C4-2B (cell line): ENCODE measurements at regions not wholly inside any gene's neighbourhood (a gene's known extent, or its start where the extent isn't known, plus 50 kb on each side); places are given as distances from the start of the nearest gene placed in this dataset.

ENCODE experiments used
- H3K27ac ChIP-seq: fragments of 450-650 bp; 2 replicates; pipeline ENCODE4 v1.5.1; 2017
- ZFX ChIP-seq: fragments of 450-650 bp; IDR thresholded peaks from 2 replicates; pipeline ENCODE4 v1.6.1; 2017
- TF ChIP-seq, protein P1 (sequence below): fragments of 450-650 bp; conservative IDR thresholded peaks from 2 replicates; pipeline ENCODE4 v1.5.1; 2017; ENCODE audit warnings: mild to moderate bottlenecking

DNA sequence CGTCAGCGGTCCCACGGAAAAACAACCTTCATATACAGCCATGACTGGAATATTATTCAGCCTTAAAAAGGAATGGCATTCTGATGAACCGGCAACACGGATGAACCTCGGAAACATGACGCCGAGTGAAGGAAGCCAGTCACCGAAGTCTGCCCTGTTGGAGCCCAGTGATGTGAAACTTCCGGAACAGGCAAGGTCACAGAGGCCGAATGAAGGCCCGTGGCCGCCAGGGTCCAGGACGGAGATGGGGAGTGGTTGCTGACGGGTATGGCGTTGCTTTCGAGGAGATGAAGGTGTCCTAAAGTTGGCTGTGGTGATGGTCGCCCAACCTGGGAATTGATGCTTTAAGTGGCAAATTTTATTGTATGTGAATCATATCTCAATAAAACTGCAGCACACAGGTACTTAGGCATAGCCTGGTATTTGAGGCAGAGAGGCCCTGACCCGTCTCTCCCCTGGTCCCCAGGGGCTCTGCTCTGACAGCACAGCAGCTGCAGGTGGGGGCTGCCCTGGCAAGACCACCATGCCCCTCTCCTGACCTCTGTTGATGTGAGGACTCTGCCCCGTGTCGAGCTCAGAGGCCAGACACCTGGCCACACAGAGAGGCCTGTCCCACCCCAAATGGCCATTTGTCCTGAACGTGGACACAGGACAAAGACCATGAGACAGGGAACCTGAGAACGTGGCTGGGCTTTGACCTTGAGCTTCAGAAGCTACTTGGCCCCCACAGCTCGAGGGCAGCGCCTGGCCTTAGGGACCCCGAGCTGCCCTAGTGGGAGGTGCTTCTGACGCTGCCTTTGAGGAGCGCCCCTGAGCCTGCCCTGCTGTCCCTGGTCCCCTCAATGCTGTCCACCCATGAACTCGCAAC, 1090.8 kb downstream of the BRD1 start:
- no peak overlapping the region for H3K27ac ChIP-seq
- TF ChIP-seq, protein P1, sequence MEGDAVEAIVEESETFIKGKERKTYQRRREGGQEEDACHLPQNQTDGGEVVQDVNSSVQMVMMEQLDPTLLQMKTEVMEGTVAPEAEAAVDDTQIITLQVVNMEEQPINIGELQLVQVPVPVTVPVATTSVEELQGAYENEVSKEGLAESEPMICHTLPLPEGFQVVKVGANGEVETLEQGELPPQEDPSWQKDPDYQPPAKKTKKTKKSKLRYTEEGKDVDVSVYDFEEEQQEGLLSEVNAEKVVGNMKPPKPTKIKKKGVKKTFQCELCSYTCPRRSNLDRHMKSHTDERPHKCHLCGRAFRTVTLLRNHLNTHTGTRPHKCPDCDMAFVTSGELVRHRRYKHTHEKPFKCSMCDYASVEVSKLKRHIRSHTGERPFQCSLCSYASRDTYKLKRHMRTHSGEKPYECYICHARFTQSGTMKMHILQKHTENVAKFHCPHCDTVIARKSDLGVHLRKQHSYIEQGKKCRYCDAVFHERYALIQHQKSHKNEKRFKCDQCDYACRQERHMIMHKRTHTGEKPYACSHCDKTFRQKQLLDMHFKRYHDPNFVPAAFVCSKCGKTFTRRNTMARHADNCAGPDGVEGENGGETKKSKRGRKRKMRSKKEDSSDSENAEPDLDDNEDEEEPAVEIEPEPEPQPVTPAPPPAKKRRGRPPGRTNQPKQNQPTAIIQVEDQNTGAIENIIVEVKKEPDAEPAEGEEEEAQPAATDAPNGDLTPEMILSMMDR = no peak
- TF ChIP-seq ZFX = no peak

DNA sequence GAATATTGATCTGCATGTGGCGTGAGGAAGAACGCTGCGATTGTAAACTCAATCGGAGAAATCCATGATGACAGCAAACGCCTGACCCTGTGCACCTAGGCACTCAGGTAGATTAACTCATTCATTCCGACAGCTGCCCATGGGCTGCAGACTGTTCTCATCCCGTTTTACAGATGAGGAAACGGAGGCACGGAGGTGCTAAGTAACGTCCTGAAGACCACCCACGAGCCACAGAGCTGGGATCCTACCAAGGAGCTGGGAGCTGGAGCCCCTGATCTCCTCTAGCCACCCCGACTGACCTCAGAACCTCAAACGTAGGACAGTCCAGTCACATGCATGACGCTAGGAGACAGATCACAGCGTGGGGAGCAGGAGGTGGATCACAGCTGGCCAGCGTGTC, 1092.7 kb downstream of the BRD1 start:
- H3K27ac ChIP-seq = no peak overlapping the region
- TF ChIP-seq ZFX = no peak
- TF ChIP-seq, protein P1 = no peak

DNA sequence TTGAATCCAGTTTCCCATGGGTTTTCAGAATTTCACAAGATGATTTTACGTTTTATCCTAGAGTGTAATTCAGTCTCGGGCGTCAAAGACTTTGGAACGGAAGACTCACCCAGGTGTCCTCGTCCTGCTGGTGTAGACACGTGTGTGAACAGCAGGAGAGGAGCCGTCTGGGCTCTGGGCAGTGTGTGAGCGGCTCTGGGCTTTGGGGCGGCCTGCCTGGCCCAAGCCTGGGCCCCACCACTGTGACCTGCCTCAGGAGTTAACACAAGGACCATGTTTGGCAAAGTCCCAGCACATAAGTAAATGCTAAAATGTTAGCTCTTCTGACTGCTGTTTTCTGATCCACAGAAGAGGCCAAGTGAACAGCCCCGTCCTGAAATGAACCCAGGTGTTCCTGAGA, 1093.3 kb downstream of the BRD1 start:
- TF ChIP-seq, protein P1 = no peak
- TF ChIP-seq ZFX = no peak
- no peak overlapping the region for H3K27ac ChIP-seq

DNA sequence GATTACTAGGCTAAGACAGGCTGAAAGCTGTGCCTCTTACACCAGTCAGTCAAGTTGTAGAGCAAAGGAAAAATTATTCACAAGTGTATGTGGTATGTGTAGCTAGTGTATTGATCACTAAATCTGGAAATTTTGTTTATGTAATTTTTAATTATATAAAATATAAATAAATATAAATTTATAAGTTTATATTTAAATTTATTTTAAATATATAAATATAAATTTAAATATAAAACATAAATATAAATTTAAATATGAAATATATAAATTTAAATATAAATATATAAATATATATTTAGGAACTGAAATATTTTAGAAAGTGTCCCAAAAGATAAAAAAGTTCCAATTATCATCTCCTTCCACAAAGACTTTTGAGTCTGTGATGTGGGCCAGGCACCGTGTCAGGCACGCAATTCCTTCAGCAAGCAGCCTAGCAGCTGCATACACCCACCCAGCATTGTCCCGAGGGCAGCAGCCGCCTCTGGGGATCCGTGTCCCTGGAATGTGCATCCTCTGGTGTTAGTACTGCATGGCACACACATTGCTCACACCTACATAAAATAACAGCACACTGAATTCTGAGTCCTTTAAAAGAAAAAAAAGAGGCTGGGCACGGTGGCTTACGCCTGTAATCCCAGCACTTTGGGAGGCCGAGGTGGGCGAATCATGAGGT, 1098.0 kb downstream of the BRD1 start:
- TF ChIP-seq ZFX = no peak
- TF ChIP-seq, protein P1 = no peak
- no peak overlapping the region for H3K27ac ChIP-seq

DNA sequence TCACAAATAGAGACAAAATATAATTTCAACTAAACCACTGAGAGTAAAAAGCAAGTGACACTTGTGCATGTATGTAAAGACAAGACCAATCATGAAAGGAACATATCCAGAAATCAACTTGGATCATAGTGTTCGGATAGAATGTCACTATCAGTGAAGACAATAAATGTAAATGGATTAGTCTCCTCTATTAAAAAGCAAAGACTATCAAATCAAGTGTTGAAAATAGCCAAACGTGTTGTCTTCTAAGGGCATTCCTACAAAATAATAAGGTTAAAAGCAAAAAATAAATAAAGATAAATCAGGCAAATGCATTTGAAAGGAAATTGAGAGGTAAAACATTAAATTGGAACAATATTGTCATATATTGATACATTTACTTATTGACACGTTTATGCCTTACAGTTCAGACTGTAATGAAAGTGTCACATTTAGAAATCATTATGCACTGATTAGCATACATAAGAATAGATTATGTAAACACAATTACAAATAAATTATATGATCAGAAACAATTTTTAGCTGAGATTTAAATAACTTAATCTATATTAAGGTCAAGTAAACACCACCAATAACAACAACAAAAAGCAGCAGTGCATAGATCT, 1100.1 kb downstream of the BRD1 start:
- TF ChIP-seq, protein P1 = no peak
- no peak for TF ChIP-seq ZFX
- no peak overlapping the region for H3K27ac ChIP-seq

DNA sequence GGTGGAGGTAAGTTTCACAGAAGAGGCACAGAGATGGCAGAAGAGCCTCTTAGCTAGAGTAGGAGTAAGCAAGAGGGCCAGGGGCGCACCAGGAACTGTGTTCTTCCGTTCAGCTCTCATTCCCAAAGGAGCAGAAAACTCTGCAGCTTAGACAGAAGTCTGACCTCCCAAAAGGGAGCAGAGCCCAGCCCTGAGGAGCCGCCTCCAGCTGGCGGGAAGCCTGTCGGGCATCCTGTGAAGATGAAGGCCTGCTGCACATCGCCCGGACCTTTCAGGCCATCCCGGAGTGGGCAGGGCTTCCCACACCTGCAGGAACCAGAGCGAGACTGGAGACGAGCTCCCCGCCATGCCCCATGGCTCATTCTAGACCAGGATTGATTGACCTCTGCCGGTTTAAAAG, 1102.8 kb downstream of the BRD1 start:
- no peak overlapping the region for H3K27ac ChIP-seq
- no peak for TF ChIP-seq ZFX
- TF ChIP-seq, protein P1 = no peak

DNA sequence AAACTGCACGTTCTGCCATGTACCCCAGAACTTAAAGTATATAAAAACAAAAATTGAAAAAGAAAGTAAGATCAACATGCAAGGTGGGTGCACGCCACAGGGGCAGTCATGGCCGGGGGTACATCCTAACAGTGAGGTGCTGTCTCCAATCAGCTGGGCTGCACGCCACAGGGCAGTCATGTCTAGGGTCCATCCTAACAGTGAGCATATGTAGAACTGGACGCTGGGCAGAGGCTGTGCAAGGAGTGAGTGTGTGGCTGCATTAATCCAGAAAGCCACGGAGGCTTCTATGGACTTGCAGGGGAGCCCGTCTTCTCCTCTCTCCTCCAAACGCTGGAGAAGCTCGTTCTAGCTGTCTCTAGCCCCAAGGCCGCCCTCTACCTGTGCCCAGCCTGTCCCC, 1105.0 kb downstream of the BRD1 start:
- H3K27ac ChIP-seq = no peak overlapping the region
- TF ChIP-seq, protein P1 = no peak
- no peak for TF ChIP-seq ZFX
